HG03066 (cell line): ENCODE measurements at regions not wholly inside any gene's neighbourhood (a gene's known extent, or its start where the extent isn't known, plus 50 kb on each side); places are given as distances from the start of the nearest gene placed in this dataset.

Experiments used
- ATAC-seq: cut with Tn5 transposase; IDR thresholded peaks from one replicate; pipeline ENCODE4 v1.9.1; 2021; ENCODE audit warnings: low read depth; ENCODE audit not compliant: unreplicated experiment

DNA sequence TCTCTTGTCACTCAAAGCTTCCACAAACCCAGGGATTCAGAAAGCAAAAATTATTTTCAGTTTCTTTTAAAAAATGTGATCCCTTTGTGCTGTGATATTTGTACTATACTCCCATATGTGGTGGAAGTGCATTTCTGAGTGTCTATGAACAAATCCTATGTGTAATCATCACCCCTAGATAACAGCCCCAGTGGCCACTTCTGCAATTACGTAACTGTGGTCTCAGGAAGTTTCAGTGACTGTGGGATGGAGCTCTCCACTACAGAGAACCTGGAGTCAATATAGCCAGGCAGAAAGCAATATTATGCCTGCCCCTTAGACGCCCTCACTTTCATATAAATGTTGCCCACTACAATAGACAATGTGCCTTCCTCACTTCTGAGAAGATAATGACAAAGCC is 1101.7 kb upstream of the GHITM start:
- no peak for ATAC-seq

DNA sequence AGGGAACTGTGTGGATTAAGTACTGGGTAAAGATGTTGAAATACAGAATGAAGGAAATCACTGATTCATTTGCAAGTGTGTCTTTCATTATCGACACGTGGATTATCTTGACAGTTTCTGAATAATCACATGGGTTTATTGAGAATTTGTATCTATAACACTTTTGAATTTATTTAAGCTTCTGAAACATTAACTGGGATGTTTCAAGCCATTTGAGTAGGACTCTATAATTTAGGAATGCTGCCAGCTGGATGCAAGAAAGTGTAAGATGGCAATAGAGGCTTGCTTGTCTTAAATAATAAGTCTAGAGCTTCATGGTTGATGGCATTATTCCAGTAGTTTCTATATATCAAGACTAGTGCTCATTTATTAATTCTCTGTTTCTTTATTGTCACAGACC is 1100.7 kb upstream of the GHITM start:
- ATAC-seq = no peak

DNA sequence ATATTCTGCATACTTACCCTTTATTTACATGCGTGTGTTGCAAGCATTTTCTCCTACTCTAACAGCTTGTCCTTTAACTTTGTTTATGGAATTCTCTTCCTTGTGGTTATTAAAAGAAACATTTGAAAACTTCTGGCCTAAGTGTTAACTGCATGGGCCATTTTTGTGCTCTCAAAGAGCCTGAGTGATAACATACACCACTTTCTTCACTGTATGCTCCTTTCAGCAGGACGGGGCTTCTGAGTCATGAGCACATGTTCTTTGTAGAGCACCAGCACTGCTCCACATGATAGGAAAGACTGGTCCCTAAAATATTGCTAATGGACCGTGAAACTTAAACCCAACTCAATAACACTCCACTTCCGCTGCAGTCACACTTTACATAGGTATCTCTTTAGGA is 1093.6 kb upstream of the GHITM start:
- ATAC-seq = no peak

DNA sequence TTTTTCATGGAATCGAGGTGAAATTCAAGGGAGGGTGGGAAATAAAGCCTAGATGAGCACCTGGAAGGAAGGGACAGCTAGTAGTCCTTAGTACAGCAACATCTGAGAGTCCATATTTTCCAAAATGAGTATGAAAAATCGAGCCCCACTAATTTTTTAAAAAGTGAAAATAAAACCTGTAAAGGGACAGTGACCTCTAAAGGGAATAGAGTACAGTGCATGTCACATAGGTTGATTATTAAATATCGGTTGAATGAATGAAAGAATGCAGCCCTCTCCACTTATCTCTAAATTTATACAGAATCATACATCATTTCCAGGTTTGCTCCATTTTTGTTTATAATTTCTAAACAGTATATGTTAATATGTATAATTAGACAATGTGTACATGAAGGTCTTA is 1088.5 kb upstream of the GHITM start:
- ATAC-seq = no peak

DNA sequence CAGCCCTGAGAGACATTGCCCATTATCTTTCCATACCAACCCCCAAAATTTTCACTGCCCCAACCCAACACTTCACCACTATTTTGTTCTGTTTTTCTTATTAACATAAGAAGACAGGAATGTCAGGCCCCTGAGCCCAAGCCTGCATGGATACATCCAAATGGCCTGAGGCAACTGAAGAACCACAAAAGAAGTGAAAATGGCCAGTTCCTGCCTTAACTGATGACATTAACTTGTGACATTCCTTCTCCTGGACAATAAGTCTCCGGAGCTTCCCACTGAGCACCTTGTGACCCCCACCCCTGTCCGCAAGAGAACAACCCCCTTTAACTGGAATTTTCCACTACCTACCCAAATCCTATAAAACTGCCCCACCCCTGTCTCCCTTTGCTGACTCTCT is 1076.4 kb upstream of the GHITM start:
- no peak for ATAC-seq

DNA sequence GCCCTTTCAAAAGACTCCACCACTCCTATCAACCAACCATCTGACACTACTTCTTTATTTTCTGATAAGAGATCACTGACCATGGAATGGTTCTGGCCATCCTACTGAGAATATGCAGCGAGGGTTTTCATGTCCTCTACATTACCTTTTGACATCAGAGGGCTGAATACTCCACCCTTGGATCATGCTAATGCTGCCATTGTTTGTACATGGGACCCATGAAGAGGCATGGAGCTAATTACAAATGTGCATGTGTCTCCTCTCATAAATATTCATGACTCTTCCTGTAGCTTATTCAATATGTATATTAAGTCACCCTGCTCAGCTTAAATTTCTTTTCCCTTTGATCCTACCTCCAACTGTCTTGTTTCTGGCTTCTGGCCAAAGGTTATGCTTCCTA is 1065.8 kb upstream of the GHITM start:
- no peak for ATAC-seq

DNA sequence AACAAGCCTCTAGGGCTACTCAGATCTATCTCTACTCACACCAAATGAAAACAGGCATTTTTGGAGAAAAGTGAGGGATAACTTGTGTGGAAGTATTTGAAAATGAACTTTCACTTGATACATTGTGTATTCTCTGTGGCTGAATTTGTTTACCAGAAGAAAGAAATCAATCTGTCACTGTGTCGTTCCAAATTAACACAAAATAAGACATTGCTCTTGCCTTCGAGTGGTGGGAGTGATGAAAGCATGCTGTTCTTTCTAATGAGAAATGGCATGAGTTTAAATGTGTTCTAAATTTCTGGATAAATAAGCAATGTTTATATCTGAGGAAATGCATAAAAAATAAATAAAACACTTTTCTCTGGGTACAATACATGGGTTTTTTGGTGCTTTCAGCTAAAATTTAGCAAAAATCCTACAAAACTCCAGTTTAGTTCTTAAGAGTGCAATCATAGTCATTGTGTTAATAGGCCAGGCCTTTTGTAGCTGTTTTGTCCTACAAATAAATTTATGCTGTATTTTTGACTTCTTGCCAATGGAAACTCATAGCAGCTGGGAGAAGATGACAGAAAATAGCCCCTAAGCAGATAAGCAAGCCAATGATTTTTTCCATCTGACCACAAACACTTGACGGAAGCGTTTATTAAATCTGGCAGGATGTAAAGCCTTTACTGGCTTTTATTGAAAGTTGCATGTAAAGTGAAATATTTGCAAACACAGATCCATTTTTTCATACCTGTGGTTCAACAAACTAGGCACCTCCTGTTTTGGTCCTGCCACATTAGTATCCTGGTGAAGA is 1064.1 kb upstream of the GHITM start:
- ATAC-seq = no peak

DNA sequence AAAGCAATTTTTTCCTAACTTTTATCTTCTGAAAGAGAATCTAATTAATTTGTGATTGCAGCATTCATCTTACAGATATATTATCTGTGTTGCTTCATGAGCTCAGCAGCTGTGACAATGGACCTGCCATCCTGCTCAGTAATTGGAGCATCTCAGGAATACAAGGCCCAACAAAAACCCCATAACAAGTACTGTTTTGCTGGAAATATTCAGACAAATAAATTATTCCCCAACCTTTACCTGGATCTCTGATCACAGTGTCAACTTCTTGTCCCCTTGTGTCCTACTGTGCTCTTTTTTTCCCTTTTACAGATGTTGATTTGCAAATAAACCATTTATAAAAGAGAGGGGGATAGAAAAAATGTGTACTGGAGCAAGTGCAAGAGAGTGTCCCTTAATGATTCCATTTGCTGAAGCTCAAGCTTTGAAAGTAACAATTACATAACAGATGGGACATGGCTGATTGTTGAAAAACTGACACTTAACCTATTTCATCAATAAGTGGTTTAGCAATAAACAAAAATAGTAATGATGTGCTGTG is 1063.4 kb upstream of the GHITM start:
- no peak for ATAC-seq

DNA sequence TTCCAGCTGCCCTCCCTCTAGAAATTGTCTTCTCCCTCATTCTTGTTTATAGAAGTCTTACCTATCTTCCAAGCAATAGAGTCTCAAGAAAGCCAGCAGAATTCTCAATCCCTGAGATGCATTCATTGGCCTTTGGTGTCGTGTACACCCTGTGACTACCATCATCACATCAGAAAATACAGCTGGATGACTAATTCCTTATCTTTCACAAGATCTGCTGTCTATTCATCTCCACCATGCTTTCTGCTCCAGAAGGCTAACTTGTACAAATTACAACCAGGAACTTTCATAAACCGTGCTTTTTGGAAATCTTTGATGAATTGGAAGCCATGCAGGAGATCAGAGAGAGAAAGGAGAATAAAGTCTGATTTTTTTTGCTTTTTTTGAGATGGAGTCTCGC is 1062.9 kb upstream of the GHITM start:
- no peak for ATAC-seq

DNA sequence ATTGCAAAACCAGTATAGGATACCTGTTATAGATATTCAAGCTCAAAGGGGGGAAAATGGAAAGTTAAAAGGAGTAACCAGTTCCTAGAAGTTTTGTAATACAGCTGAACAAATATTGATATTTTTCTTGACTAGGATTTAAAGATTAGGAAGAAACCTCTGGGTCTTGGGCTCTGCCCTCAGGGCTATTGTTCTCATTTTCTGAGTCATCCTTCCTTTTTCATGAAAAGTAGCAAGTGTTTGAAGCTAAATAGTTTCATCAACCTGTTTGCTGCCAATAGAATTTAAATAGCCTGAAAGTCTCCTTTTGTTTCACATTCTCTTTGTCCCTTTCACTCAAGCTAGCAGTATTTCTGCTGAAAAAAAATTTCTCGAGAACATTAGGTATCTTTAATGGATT is 1061.1 kb upstream of the GHITM start:
- no peak for ATAC-seq

DNA sequence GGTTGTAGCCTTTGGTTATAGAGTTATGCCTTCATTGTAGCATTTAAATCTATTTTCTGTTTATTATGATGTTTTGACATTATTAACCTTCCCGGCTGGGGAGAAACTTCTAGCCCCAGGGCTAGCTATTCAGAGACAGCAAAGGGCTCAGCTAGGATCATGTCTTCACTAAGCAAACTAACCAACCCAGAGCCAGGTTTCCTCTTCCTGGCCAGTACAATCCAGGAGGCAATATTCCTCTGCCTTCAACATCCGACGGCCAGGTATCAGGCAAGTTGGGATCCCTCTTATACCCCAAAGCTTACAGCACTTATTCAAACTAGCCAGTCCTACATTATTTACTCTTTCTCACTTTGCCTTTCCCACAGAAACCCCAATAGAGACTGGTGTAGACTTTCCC is 1060.7 kb upstream of the GHITM start:
- no peak for ATAC-seq

DNA sequence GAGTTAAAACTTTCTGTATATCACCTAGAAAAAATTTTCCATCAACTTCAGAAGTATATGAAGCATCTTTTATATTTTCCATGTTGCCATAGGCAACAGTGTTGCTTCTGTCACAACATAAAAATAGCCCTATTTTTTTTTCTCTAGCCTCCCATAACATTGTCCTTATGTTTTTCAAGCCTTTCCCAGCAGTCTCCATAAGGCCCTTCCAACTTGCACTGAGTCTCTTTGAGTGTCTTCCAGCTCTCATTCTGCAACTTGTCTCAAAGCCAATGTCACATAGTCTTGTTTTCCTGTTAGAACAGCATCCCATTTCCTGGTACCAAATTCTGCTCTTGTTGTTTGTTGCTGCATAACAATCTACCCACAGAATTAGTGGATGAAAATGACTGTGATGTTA is 1055.5 kb upstream of the GHITM start:
- no peak for ATAC-seq

DNA sequence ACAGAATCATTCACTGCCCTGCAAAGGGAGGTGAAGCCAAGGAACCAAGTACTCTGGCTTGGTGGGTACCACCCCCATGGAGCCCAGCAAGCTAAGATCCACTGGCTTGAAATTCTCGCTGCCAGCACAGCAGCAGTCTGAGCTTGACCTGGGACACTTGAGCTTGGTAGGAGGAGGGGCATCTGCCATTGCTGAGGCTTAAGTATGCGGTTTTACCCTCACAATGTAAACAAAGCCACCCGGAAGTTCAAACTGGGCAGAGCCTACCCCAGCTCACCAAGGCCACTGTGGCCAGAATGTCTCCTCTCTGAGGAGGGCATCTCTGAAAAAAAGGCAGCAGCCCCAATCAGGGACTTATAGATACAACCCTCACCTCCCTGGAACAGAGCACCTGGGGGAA is 1050.0 kb upstream of the GHITM start:
- no peak for ATAC-seq

DNA sequence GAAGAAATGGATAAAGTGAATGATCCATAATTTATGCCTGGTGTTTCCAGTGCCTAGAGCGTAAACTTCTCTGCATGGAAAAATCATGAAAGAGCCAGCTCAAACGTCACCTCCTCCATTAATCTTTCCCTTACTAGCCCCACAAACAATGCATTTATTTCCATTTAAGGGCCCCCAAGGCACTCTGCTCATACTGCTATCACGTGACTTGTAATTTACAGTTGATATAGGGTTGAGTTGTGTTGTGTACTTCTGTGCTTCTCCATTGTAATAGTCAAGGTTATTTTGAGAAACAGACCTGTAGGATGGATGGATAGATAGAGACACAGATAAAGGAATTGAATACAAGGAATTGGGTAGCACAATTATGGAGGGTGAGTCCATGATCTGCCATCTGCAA is 1034.7 kb upstream of the GHITM start:
- no peak for ATAC-seq

DNA sequence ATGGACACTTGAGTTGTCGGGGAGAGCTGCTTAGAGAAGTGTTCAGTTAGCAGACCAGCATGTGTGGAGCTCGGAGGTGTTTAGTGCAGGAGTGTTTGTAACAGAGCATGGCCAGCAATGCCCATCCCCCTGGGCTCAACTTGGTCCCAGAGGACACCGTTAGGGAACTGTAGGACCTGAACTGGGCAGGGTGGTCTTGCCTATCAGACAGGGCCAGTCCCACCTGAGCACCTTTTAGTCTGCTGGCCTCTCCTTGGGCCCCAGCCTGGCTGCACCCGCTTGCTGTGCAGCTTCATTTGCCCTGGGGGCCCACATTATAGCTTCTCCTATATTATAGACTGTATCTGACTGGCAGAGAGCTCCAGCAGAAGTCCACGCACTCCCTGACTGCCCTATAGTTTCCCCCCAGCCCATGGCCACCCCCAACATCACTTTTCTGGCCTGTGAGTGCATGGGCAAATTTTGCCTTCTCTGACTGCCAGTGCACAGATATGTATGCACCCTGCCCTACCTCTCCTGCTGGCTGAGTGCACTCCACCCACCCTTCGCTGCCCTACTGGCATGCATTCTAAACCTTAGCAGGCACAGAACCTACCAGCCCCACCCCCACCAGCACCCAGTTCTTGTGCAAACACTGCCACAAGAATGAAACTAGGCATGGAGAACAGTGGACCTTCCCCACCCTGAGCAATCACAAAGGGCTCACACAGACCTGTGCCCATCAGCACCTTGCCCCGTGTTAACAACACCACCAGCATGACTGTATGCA is 1030.6 kb upstream of the GHITM start:
- no peak for ATAC-seq

DNA sequence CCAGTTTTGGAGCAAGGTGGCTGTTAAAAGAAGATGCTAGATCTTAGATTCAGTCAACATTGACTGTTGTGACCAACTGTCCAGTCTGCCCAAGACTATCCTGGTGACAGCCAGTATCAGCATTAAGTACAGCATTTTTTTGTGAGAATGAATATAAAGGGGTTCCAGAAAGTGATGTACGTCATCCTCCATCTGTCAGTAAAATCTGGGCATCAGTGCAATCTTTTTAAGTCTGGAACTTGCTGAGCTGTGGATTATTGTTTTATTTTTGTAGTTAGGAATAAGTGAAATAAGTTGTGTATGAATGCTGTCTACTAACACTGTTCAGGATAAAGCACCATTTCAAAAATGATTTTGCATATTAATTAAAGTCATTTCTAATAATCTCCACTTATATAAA is 1020.0 kb upstream of the GHITM start:
- no peak for ATAC-seq

DNA sequence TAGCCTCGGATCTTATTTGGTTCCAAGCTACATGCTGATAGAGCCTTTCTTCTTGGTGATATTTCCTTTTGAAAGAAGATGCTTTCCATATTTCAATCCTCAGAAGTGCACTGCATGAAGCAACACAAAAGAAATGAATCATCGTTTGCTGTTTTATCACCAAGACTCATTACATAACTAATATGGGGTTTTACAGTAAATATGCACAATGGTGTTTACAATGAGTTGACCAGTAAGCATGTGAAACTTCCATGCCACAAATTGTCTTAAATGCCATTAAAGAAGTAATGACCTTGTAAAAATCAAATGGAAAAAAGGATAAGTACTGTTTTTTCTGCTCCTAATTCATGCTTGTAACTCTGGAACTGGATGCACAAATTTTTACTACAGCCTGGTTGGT is 1017.0 kb upstream of the GHITM start:
- no peak for ATAC-seq

DNA sequence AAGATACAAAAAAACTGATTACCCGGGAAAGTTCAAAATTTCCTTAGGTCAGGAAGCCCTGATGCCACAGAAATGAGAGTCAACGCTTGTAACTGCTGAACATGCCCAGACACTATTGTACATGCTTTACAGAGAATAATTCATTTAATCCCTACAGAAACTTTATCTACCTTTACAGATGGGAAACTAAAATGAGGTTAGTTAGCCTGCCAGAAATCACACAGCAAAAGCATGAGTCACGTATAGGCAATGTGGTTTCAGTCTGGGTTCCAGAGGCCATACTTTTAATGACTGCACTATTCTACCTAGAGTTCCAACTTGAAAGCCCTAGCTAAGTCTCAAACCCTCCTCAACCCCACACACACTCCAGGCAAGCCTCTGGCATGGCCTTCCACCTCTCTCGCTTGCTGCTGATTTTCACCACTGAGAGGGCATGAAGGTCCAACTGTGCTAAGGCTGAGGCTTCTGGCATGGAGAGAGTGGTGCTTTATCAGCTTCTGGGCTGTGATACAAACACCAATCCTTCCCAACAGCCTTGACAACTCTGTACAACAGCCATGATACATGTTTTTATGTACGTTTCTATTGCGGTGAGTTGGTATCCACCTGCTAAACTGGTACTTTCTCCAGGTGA is 1011.2 kb upstream of the GHITM start:
- no peak for ATAC-seq

DNA sequence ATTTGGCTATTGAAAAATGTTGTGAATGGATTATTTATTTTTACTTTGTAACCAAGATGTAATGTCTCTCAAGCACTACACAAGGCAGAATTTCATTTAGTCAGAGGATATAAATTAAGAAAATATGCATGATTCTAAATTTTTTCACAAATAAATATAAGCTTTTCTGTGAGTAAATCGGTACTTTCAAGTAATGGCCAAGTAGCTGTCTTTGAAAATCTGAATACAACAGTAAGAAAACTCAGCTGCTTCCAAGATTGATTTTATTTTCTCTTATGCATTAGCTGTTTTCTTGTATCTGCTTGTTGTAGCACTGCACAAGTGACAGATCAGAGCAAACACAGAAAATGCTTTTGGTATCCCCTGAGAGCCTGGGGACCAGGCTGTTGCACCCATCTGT is 998.5 kb upstream of the GHITM start:
- ATAC-seq = no peak

DNA sequence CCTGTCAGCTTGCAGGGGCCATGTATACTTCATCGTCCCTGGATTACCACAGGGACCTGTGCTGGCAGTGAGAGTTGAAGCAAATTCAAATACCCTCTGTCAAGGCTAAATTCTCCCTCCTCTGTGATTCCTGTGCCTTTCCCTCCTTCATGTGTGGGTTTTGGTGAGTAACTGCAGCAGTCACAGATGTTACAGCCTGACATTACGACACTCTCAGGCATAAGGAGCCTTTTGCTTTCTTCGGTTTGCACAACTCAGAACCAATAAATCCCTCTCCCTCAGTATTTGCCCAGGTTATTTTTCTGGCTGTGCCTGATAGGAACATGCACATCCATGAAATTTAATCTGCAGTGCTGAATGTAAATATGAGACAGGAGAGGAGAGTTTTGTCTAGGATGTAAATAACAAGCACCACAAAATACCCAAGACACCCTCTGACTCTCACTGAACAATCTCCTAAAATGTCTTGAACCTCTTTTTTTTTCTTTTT is 997.2 kb upstream of the GHITM start:
- ATAC-seq = no peak

DNA sequence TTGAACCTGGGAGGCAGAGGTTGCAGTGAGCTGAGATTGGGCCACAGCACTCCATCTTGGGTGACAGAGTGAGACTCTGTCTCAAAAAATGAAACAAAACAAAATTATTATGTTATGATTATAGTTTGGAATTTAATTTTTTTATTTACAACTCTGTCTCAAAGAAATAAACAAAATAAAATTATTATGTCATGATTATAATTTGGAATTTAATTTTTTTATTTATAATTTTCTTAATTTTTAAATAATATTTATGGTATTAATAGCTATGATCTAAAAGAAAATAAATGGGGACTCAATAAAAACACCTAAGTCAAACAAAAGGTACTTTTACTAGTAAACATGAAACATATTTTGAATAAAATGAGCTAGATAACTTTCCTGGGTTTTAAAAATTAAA is 994.8 kb upstream of the GHITM start:
- ATAC-seq = no peak
